Daoy (cell line): ENCODE measurements at regions not wholly inside any gene's neighbourhood (a gene's known extent, or its start where the extent isn't known, plus 50 kb on each side); places are given as distances from the start of the nearest gene placed in this dataset.
"Not testable (repeated sequence)": the region's sequence is repeated elsewhere in the genome, so short reads cannot be mapped to it uniquely, and the experiment has no call there.

Source experiments
- DNase-seq: peaks from one replicate; pipeline ENCODE4 v3.0.0-alpha.2; 2015; ENCODE audit warnings: low read depth

- not testable (repeated sequence) for DNase-seq
Measured at GRCh38 chr22:10526079-10526478, 5001.9 kb upstream of the OR11H1 start.

- DNase-seq, result not testable (repeated sequence)
Measured at GRCh38 chr22:10531141-10531540, 4996.9 kb upstream of the OR11H1 start.

- not testable (repeated sequence) for DNase-seq
Measured at GRCh38 chr22:10572531-10572930, 4955.5 kb upstream of the OR11H1 start.

GRCh38 chr22:10601071-10601470, 4926.9 kb upstream of the OR11H1 start:
- not testable (repeated sequence) for DNase-seq

GRCh38 chr22:10631961-10632360, 4896.0 kb upstream of the OR11H1 start:
- not testable (repeated sequence) for DNase-seq

GRCh38 chr22:10635341-10635740, 4892.7 kb upstream of the OR11H1 start:
- not testable (repeated sequence) for DNase-seq

- DNase-seq, result not testable (repeated sequence)
Measured at GRCh38 chr22:10662818-10663217, 4865.2 kb upstream of the OR11H1 start.

GRCh38 chr22:10673065-10673464, 4854.9 kb upstream of the OR11H1 start:
- DNase-seq, result not testable (repeated sequence)

- not testable (repeated sequence) for DNase-seq
Measured at GRCh38 chr22:10678720-10679119, 4849.3 kb upstream of the OR11H1 start.

- not testable (repeated sequence) for DNase-seq
Measured at GRCh38 chr22:10685436-10685835, 4842.6 kb upstream of the OR11H1 start.

- DNase-seq, result not testable (repeated sequence)
Measured at GRCh38 chr22:10687256-10687655, 4840.7 kb upstream of the OR11H1 start.

GRCh38 chr22:10698836-10699235, 4829.2 kb upstream of the OR11H1 start:
- DNase-seq, result not testable (repeated sequence)

- not testable (repeated sequence) for DNase-seq
Measured at GRCh38 chr22:10699301-10700097, 4828.5 kb upstream of the OR11H1 start.

GRCh38 chr22:10708175-10708574, 4819.8 kb upstream of the OR11H1 start:
- not testable (repeated sequence) for DNase-seq

GRCh38 chr22:10710923-10711322, 4817.1 kb upstream of the OR11H1 start:
- DNase-seq, result not testable (repeated sequence)

GRCh38 chr22:10722804-10723203, 4805.2 kb upstream of the OR11H1 start:
- not testable (repeated sequence) for DNase-seq

GRCh38 chr22:10723966-10724365, 4804.0 kb upstream of the OR11H1 start:
- not testable (repeated sequence) for DNase-seq

GRCh38 chr22:10727393-10727792, 4800.6 kb upstream of the OR11H1 start:
- no peak for DNase-seq

- not testable (repeated sequence) for DNase-seq
Measured at GRCh38 chr22:10729979-10730378, 4798.0 kb upstream of the OR11H1 start.

GRCh38 chr22:10730706-10731105, 4797.3 kb upstream of the OR11H1 start:
- not testable (repeated sequence) for DNase-seq

GRCh38 chr22:10731246-10731974, 4796.6 kb upstream of the OR11H1 start:
- not testable (repeated sequence) for DNase-seq

GRCh38 chr22:10735075-10735474, 4792.9 kb upstream of the OR11H1 start:
- not testable (repeated sequence) for DNase-seq

- not testable (repeated sequence) for DNase-seq
Measured at GRCh38 chr22:10736879-10737278, 4791.1 kb upstream of the OR11H1 start.
